NCI-H446 (cell line): ENCODE measurements at regions not wholly inside any gene's neighbourhood (a gene's known extent, or its start where the extent isn't known, plus 50 kb on each side); places are given as distances from the start of the nearest gene placed in this dataset.

Experiments used
- DNase-seq, 2 experiments: peaks; one replicate each; lab custom pipeline; 2025; lab: John Stamatoyannopoulos, UW

DNA sequence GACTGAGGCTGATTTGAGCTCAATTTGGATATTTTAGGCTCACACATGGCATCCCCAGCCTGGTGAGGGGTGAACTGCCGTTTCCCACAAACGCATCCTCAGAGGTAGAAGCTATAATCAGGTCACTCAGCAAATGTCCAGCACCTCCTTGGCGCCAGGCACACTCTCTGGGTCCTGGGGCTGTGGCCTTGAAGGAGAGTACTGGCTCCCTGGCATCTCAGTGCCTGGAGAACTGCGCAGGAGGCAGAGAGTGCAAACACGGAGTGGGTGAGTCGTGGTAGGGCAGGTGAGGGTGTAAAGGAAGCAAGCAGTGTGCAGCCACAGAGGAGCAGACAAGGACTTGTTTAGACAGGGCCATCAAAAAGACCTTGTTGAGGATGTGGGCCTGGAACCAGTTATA is 224.0 kb upstream of the ZNF32 start:
- no peak for DNase-seq

DNA sequence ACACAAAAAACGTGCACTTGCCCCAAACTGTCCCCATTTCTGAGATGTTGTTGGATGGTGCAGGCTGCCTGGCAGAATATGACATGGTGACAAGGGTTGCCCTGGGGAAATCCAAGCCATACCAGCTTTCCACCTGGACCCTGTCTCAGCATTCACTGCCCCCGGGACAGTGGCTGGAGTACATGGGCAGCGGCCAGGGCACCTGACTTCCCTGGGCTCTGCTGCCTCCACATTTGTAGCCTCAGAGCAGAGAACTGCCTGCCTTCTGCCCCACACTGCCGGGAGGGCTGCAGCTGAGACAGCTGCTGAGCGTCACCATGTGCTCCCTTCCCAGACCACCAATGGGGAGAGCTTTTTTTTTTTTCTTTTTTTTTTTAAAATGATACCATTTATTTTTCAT is 222.9 kb upstream of the ZNF32 start:
- DNase-seq: no peak

DNA sequence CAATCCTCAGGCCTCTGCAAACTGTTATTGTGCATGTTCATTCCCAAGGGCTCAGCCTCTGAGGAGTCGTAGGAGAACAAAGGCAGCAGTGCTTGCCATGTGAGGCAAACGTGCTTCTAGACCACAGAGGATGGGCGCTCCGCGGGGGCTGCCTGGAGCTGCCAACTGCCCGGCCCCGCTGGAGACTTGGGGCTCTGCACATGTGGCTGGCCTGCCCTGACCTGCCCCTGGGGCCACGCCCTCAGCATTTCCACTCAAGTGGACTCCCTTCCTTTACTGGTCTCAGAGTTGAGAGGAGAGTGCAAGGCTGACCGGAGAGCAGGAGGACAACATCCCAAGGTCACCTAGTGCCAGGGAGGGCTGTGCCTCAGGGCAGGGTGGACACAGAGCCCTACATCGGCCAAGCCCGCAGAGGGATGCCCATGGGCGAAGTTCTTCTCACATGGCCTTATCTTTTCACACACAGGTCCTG is 222.3 kb upstream of the ZNF32 start:
- no peak for DNase-seq

DNA sequence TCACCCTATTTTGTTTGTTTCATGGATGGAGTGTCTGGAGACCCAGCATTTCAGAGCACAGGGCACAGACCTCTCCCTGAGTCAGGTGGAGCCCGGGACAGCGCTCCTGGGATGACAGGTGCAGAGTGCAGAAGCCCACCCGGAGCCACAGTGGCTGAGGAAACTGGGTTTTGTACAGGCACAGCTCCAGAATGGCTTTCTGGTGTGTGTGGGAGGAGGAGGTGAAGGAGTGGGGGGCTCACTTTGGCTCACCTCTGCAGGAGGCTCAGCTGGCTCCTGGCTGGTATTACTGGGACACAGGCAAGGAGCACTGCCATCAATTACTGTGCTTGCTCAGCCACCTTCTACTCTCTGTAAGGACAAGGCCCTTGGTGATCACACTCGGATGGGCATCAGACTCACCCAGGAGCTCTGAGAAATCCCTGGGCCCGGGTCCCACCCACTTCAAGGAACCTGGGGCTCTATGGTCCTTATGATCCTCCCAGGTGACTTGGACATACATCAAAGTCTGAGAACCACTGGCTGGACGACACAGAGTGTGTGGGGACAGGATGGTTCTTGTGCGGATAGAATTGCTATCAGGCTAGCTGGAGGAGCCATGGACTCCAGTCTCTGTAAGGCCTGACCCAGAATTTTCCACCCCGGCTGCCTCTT is 221.1 kb upstream of the ZNF32 start:
- DNase-seq: no peak

DNA sequence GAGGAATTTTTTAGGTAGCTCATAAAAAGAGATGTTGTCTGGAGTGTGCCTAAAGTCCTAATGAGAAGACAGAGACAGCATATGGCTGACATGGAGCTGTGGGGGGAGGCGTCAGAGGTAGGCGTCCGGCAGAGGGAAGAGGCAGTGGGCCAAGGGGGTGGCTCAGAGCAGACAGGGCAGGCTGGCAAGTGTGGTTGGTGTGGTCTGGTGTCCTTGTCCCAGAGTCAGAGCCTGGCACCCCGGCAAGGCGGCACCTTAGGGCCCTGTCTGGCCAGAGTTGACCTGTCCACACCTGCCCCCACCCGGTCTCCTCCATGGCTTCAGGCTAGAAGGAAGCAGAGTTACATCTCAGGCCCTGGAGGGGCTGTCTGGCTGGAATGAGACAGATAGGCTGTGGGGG is 220.3 kb upstream of the ZNF32 start:
- no peak for DNase-seq

DNA sequence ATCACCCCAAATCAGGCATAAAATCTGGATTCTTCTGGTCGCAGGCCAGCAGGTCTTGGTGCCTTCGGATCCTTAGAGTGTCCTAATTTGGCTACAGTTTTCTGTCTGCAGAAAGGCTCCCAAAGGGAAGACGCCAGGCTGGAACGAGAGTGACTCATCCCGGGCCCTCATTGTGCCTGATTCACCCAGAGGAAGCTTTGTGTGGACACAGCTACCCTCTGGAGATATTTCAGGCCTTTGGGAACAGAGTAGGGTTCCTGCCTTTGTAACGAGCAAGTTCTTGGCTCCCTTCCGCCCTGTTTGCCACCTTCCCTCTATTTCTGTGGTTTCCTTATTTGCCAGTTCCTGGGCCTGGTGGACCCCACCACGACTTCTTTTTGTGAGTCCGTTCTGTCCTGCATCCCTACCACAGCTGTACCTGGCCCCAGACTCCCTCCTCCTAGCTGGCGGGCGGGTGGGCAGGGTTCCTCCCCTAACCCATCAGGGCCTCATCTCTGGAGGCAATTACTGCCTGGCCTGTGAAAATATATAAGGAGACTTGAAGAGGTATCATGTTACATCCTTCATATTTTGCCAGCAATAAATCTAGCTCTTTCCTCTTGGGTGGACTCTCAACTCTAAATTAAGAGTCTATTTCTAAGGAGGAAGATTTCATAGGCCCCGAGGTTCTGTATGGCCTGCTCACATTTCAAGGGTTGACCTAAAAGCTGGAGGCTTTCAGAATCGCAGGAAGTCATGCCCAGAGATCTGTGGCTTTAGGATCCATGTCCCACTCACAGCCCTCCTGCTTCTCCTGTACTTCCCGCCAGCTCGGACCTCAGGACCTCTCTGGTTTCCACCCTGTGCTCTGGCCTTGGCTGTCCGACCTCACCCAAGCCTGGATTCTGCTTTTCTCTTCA is 219.2 kb upstream of the ZNF32 start:
- no peak for DNase-seq

DNA sequence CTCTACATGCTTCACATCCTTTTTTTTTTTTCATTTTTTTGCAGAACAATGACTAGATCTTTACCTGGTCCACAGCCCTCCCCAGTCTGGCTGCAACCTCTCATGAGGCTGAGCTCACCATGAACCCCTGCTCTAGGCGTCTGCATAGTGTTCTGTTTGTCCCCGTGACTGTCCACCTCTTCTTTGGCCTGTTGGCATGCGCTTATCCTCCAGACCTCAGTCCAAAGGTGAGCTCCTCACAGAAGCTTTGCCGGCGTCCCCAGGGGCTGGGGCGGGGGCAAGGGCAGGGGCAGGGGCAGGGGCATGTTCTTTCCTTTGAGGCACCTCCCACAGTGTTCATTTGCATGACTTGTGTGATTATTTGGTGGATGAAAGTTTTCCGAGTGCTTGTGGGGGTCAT is 218.4 kb upstream of the ZNF32 start:
- no peak for DNase-seq

DNA sequence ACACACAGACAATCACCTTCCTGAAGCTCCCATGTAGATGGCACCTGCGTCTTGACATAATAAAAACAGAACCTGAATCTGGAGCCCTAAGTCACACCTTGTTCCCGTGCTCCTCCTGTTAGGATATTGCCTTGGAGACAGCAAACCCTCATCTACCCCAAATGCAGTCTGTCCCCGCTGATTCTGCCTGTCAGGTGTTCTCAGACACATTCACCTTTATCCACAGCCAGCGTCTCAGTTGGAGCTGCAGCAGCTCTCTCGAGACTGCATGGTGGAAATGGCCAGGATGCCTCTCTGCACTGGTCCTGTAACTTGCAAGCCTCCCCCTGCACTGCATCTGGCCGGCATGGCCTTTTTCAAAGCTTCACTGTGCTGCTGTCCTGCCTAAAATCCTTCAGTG is 218.0 kb upstream of the ZNF32 start:
- no peak for DNase-seq

DNA sequence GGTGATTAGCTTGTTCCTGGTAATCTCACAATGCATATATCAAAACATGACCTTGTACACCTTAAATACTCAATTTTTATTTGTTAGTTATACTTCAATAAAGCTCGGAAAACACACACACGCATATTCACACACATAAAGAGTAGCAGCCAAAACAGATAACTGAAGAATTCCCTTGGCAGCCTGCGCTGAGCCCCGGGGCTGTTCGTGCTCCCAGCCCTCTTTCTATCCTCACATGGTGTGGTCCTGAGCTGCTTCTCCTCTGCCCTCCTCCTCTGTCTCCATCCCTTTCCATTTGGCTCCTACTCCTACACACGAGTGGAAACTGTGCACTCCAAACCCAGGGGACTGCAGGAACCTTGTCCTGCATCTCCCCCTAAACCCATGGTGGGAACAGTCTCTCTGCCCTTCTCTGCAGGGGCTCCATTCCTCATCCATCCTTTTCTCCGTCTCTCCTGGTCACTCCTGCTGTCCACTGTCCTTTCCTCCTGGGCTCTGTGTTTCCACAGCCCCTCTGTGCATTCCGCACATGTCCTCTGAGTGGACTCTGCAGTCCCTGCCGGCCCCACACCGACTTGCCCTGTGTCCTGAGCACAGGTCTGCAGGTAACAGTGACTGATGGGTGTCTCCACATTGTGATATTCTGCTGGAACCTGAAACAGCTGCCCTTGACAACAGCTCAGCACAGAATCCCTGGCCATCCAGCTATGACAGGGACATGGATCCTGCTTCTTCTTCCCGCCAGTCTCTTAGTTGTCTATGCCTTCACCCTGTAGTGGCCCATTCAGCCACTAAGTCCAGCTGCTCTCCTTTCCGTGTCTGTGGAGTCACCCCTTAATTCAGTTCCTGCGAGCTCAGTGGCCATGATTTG is 216.8 kb upstream of the ZNF32 start:
- no peak for DNase-seq

DNA sequence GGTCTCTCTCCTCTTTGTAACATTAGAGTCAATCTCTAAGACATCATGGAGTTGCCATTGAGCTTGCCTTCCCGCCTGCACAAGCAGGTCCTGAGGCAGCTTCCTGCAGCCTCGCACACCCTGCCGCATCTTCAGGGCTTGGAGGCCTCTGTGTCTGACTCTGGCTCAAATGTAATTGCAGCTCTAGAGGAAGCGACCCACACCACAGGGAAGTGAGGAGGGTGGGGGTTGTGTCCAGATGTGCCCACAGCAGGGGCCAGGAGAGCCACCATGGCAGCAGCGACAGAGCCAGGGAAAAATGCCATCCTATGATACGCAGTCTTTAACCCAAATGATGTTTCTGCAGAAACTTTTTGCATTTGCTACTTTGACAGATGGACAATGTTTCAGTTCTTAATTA is 216.0 kb upstream of the ZNF32 start:
- DNase-seq: no peak

DNA sequence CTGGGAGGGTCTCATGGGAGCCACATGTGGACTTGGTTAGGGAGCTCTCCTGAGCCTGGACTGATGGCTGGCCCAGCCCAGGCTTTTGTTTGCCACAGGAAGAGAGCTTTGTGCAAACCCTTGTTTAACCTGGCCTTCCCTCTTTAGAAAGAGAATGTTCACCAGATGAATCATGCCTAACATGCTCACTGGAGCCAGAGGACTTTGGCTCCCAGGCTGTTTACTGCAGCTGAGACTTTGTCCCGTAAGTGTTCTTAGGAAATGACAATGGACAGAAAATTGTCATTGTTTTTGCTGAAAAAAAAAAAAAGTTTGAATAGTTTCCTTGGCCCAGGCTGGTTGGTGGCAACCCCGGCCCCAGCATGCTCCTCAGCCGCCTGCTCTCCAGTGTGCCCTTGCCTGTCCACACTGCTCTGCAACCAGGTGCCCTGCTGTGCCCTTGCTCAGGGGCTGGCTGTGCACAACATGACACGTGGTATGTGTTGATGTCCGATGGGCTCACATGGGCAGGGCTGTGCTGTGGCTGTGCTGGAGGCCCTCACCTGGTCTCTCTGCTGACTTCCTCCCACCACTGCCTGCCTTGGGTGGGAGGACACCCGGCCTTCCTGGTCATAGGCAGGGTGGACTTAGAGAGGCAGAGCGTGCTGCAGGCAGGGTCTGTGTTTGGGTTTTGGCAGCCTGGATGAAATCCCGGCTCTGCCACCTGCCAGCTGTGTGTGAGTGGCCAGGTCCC is 215.3 kb upstream of the ZNF32 start:
- no peak for DNase-seq

DNA sequence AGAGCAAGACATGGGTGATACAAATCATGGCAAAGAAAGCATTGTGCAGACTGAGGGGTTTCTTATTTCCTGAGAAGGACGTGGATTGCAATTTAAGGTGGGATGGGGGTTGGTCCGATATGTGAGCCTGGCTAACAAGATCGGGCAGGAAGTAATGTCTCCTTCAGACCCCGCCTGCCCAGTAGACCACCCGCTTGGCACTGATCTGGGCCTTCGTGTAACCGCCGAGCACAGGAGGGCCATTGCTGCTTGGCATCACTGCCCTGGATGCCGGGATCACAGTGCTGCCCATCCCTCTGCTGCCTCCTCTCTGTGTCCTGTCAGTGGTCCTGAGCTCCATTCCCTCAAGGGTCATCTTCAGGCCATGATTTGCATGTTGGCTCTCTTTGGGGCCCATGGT is 214.6 kb upstream of the ZNF32 start:
- DNase-seq: no peak

DNA sequence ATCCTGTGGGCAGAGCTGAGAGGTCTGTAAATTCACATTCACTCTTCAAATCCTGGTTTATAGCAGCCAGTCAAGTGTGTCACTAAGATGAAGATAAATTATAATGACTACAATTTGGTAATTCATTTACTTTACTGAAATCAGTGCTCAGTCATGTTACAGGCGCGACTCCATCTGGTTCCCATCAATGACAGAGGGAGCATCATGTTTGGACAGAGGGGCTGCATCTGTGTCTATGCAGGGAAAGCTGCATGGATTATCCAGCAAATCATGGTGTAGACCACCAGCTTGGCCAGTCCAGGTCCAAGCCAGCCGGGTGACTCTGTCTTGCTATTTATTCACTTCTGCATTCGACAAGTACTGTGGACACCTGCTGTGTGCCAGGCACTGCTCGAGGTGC is 214.1 kb upstream of the ZNF32 start:
- DNase-seq: no peak

DNA sequence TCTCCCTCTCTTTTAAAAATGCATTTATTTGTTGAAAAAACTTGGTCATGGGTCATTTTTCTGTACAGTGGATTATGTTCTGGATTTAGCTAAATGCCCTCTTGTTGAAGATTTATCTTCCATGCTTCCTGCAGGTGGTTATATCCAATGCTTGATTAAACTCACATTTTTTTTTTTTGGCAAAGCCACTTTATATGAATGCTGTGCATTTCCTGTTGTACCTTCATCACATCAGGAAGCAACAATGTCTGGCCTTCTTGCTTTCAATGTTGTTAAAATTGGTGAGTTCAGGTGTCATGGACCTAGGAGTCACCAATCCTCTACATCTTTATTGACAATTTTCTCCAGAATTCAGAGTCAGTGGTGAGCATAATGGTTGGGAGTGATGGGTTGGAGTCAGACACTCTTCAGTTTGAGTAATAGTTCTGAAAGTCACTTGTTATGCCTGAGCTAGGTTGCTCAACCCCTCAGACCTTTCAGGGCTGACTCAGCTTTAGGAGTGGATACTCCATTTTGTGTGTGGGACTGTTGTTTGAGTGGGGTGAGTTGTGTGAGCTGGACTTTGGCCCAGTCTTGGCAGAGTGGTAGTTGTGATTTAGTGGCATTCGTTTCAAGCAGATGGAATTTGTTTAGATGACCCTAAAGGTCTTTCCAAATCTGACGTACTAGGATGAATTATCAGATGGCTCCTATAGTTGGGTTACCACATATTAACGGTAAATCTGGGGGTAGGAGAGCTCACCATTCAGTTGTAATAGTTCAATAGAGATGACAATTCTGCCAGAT is 213.5 kb upstream of the ZNF32 start:
- no peak for DNase-seq

DNA sequence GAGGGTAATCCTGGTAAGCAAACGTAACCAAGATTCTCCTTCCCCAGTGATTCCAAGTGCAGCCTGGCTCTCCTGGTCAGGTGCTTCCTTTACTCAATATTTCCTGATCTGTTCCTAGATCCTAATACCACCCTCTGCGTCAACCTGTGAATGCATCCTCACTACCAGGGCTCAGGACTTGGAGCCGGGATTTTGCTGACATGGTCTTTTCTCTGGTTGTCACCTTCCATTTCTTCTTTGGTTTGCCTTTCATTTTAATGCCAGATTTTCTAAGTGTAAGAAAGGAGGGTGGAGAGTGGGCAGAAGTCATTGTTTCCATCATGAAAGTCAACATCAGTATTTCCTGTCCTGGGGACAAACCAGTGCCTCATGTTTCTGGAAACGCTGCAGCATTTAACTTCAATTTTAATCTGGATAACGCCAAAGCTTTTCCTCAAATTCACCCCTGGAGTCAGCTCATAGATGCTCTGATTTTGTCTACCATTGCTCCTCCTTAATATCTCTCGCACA is 210.4 kb upstream of the ZNF32 start:
- DNase-seq: no peak

DNA sequence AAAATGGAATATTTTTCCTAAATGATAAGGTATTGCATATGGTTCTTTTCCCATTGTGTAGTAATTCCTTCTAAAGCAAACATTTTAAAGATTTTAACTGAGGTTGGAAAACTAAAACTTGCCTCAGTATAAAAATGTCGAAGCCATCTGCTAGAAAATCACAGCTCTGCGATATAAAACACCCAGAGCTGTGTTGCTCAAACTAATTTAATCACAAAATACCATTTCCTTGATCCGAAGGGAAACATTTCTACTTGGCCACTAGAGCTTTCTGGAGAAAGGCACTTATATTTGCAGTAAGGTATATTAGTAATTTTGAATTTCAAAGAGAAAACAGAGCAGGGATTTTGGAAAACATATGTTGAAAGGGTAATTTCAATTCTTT is 209.2 kb upstream of the ZNF32 start:
- no peak for DNase-seq

DNA sequence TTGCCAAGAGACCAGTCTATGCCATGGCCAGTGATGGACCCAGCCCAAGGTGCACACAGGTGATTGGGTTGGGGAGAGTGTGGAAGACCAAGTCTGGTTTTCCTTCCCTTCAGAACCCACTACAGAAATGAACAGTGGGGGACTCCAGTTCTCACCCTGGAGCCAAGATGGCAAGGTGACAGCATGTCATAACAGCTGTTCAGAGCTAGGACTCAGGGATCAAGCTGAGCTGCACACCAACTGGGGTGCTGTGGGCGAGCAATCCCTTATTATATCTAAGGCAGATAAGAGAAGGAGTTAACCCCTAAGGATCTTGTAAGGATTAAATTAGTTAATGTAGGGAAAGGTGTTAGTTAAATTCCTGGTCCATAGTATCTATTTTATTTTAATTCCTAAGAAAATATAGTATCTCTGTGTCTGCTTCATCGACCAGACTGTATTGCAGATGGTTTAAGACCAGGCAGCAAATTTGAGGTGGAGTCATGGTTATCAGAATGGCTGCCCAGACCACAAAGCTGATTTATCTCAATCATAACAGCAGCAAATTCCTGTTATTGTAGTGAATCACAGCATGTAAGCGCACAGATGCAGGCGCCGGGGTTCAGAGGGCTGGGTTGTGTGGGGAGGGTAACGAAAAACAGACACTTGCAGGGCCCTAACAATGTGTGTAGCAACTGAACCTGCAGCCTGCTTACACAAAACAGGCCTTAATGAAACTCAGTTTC is 208.7 kb upstream of the ZNF32 start:
- no peak for DNase-seq

DNA sequence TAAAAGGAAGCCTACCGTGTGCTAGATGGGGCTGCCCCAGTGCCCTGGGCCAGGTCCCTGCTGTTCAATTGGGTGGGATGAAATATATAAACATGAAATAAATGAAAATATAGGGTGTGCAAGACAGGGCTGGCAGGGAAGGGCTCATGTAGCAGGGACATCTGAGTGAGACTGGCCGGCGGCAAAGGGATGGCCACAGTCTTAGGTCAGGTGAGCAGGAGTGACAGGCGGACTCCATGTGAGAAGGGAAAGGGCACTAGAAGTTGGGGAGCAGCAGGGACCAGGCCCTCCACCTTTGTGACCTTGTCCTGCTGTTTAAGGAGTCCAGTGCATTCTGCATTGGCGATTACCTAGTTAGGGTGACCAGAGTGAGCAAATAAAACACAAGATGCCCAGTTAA is 207.6 kb upstream of the ZNF32 start:
- no peak for DNase-seq

DNA sequence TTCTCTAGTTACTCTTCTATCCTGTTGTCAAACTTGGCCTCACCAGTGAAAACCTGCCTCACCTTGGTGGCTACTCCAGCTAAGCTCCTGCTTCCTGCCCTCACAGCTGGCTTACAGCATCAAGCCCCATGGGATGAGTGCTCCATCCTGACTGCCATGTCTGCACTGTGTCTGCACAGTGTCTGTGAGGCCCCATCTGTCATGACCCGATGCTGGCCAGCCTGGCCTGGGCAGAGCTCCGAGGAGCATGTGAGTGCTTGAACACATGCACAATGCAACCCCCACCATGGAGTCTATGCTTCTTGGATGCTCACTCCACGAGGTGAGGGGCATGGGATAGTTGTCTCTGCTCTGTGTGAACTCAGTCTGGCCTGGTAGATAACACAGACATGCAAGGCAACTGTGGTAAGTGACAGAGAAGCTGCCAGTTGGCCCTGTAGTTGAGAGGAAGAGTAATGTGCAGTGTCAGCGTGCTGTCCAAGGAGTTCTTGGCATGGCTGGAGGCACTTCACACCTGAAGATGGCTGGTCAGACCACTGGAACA is 207.1 kb upstream of the ZNF32 start:
- no peak for DNase-seq

DNA sequence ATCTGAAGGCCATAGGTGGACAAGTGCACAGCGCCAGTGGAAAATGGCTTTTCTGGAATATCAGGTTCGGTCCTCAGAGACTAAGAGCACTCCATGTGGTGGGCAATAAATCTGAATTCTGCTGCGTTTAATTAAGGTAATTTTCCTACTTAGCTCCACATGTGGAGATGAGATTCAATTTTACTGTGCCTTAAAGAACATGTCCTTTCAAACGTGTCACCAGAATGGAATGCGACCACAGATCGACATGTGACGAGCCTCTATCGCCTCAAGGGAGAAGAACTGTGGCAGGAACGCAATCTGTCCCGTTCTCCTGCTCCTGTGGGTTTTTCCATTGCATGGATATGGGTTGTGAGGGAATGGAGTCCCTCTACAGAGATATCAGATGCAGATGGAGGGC is 205.3 kb upstream of the ZNF32 start:
- no peak for DNase-seq
